Gastroesophageal sphincter (tissue), 4 donors: ENCODE measurements at regions not wholly inside any gene's neighbourhood (a gene's known extent, or its start where the extent isn't known, plus 50 kb on each side); places are given as distances from the start of the nearest gene placed in this dataset.
A peak's percentile ranks its signal among the peaks of the same experiment; 100 is the strongest.

Experiments
- ATAC-seq: fragments of 150-250 bp; one replicate; pipeline ENCODE4 v1.9.1; 2016; ENCODE audit warnings: mild to moderate bottlenecking, moderate library complexity
- H3K27ac ChIP-seq, 4 donors: fragments of 200-600 bp; sonication (generic) in 3 of 4; 1 replicate in 3 of 4; 2 replicates in 1 of 4; pipeline ENCODE4 v1.5.1; 2016 to 2019
- H3K27me3 ChIP-seq: fragments of 200-600 bp; sonication (generic); one replicate; pipeline ENCODE4 v1.5.1; 2019
- H3K36me3 ChIP-seq, 2 donors: fragments of 200-600 bp; sonication (generic); one replicate each; pipeline ENCODE4 v1.5.1; 2019; ENCODE audit warnings: control low read depth in 1 of 2
- H3K4me1 ChIP-seq, 3 donors: fragments of 200-600 bp; sonication (generic); 1 replicate in 2 of 3; 2 replicates in 1 of 3; pipeline ENCODE4 v1.5.1; 2016 to 2019; ENCODE audit warnings: control low read depth in 2 of 3
- H3K4me3 ChIP-seq, 2 donors: fragments of 200-600 bp; sonication (generic); one replicate each; pipeline ENCODE4 v1.5.1; 2019; ENCODE audit warnings: mild to moderate bottlenecking in 1 of 2, moderate library complexity in 1 of 2
- H3K9me3 ChIP-seq, 3 donors: fragments of 200-600 bp; sonication (generic); one replicate each; pipeline ENCODE4 v1.5.1; 2017 to 2019; ENCODE audit warnings: control low read depth in 2 of 3
- CTCF ChIP-seq, 4 experiments: fragments of 200-600 bp in 2 of 4; fragments of 450-650 bp in 2 of 4; sonication (generic) in 1 of 4; IDR thresholded peaks; one replicate each; pipeline ENCODE4 v1.5.1; 2017 to 2019; ENCODE audit warnings: antibody characterized with exemption in 4 of 4, mild to moderate bottlenecking in 2 of 4, moderate library complexity in 2 of 4
- EP300 ChIP-seq: sonication (generic); formaldehyde crosslinking; IDR thresholded peaks from one replicate; pipeline ENCODE4 v1.6.1; 2017; ENCODE audit warnings: antibody characterized with exemption, mild to moderate bottlenecking
- POLR2A ChIP-seq, 2 donors: fragments of 450-650 bp; IDR thresholded peaks; one replicate each; pipeline ENCODE4 v1.6.1; 2017; ENCODE audit warnings: antibody characterized with exemption in 2 of 2, mild to moderate bottlenecking in 2 of 2, moderate library complexity in 1 of 2
- POLR2AphosphoS5 ChIP-seq: sonication (generic); formaldehyde crosslinking; IDR thresholded peaks from one replicate; pipeline ENCODE4 v1.6.1; 2017; ENCODE audit warnings: antibody characterized with exemption
- WGBS, 2 donors: methylation state at CpG; one replicate each; pipeline ENCODE4 v1.1.5; 2018; ENCODE audit warnings: low coverage in 1 of 2; 5-methylcytosine and 5-hydroxymethylcytosine counted together

DNA sequence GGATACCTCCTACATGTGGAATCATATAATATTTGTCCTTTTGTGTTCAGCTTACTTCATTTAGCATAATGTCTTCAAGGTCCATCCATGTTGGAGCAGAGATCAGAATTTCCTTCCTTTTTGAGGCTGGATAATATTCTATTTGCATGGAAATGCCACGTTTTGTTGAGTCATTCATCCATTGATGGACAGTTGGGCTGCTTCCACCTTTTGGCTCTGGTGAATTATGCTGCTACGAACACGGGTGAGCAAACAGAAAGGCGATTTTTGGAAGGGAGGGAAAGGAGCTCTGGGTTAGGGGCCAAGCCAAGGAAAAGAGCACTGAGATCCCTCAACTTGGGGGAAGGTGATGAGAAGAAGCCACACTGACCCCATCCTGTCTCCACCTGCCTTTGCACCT, 260.5 kb downstream of the TNS1 start:
- H3K4me3 ChIP-seq = no peak overlapping the region
- TF ChIP-seq POLR2AphosphoS5 (no peak), POLR2A (IDR thresholded peaks at IDR 0.05) (no peak), EP300 (no peak), CTCF (IDR thresholded peaks at IDR 0.05) (no peak)
- no peak for ATAC-seq
- peaks cover 0 to 58% (median 13%) of the 10 kb centered on the region in 3 donors for H3K4me1 ChIP-seq
- no peaks in the 10 kb centered on the region for H3K9me3 ChIP-seq
- H3K27ac ChIP-seq = peak overlapping the region in 2 of 4 donors; percentile 30 to 62
- no peaks in the 10 kb centered on the region for H3K27me3 ChIP-seq
- H3K36me3 ChIP-seq = peaks cover 0 to 53% of the 10 kb centered on the region in 2 donors
- WGBS, 2 donors = 71% methylated on average over 4 of the region's 4 CpGs; no CpG with 5 or more reads in 1 of the 2 donors

GRCh38 chr2:217741381-217741955, 261.3 kb downstream of the TNS1 start:
- WGBS, 2 donors = 100% methylated on average over 1 of the region's 6 CpGs
- no peak for ATAC-seq
- Histone ChIP-seq H3K4me3 (no peak overlapping the region), H3K9me3 (no peaks in the 10 kb centered on the region), H3K27me3 (no peaks in the 10 kb centered on the region), H3K27ac (peak overlapping the region in 3 of 4 donors; percentile 30 to 62 (median 54)), H3K4me1 (peaks cover 0 to 59% (median 13%) of the 10 kb centered on the region in 3 donors), H3K36me3 (peaks cover 0 to 50% of the 10 kb centered on the region in 2 donors)
- TF ChIP-seq CTCF (IDR thresholded peaks at IDR 0.05) (no peak), POLR2A (IDR thresholded peaks at IDR 0.05) (no peak), EP300 (no peak), POLR2AphosphoS5 (no peak)

DNA sequence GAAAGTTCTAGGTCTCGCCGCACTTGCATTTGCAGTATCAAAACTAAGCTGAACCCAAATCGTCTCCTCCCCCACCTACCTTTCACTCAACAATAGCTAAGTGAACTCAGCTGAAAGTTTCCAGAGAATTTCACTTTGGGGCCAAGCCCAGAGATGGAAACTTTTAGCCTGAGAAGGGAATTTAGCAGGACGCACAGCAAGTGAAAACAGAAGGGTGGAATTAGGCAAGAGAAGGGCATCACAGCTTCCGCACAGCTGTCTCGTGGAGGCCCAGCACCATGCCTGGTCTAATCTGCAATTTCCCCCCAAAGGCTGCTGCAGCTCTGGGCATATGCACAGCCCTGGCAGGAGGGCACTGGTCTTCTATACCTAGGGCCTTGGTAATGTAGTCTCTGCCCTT, 262.0 kb downstream of the TNS1 start:
- peaks cover 0 to 50% of the 10 kb centered on the region in 2 donors for H3K36me3 ChIP-seq
- H3K27me3 ChIP-seq = no peaks in the 10 kb centered on the region
- H3K27ac ChIP-seq = peak overlapping the region in 3 of 4 donors; percentile 30 to 62 (median 54)
- no peak for TF ChIP-seq CTCF (IDR thresholded peaks at IDR 0.05)
- H3K9me3 ChIP-seq = no peaks in the 10 kb centered on the region
- 89% methylated on average over 3 of the region's 6 CpGs; no CpG with 5 or more reads in 1 of the 2 donors for WGBS, 2 donors
- peaks cover 0 to 64% (median 13%) of the 10 kb centered on the region in 3 donors for H3K4me1 ChIP-seq
- no peak overlapping the region for H3K4me3 ChIP-seq
- peak; percentile 38 for ATAC-seq

- no peak for ATAC-seq
- H3K4me1 ChIP-seq = peaks cover 0 to 64% (median 13%) of the 10 kb centered on the region in 3 donors
- H3K36me3 ChIP-seq = peaks cover 0 to 50% of the 10 kb centered on the region in 2 donors
- H3K27me3 ChIP-seq = no peaks in the 10 kb centered on the region
- TF ChIP-seq CTCF (IDR thresholded peaks at IDR 0.05) (no peak), POLR2A (IDR thresholded peaks at IDR 0.05) (no peak), POLR2AphosphoS5 (no peak), EP300 (no peak)
- 64 to 71% methylated on average over 4 of the region's 4 CpGs for WGBS, 2 donors
- no peak overlapping the region for H3K4me3 ChIP-seq
- H3K9me3 ChIP-seq = no peaks in the 10 kb centered on the region
- peak overlapping the region in 3 of 4 donors; percentile 18 to 62 (median 54) for H3K27ac ChIP-seq
Observed at GRCh38 chr2:217740178-217740577, 262.6 kb downstream of the TNS1 start.

GRCh38 chr2:217739741-217740140, 263.1 kb downstream of the TNS1 start:
- Histone ChIP-seq H3K4me1 (peaks cover 0 to 62% (median 13%) of the 10 kb centered on the region in 3 donors), H3K27ac (peak overlapping the region in 2 of 4 donors; percentile 18 to 62), H3K4me3 (no peak overlapping the region), H3K36me3 (peaks cover 0 to 53% of the 10 kb centered on the region in 2 donors), H3K9me3 (no peaks in the 10 kb centered on the region), H3K27me3 (no peaks in the 10 kb centered on the region)
- WGBS, 2 donors = 88 to 100% methylated on average over 1 of the region's 1 CpG
- no peak for ATAC-seq
- no peak for TF ChIP-seq EP300
- TF ChIP-seq CTCF (IDR thresholded peaks at IDR 0.05) = no peak
- TF ChIP-seq POLR2AphosphoS5 = no peak
- no peak for TF ChIP-seq POLR2A (IDR thresholded peaks at IDR 0.05)
